GM19324 (cell line): ENCODE measurements at regions not wholly inside any gene's neighbourhood (a gene's known extent, or its start where the extent isn't known, plus 50 kb on each side); places are given as distances from the start of the nearest gene placed in this dataset.

ENCODE experiments used
- ATAC-seq: cut with Tn5 transposase; IDR thresholded peaks from one replicate; pipeline ENCODE4 v1.9.1; 2021; ENCODE audit warnings: mild to moderate bottlenecking, moderate library complexity; ENCODE audit not compliant: unreplicated experiment, low FRiP score

- no peak for ATAC-seq
These were observed 272.0 kb upstream of the RORA start for GRCh38 chr15:61500951-61501620.

GRCh38 chr15:61500523-61500922 is 271.4 kb upstream of the RORA start:
- ATAC-seq = no peak

GRCh38 chr15:61499376-61499775 is 270.3 kb upstream of the RORA start:
- no peak for ATAC-seq

- no peak for ATAC-seq
These were observed 260.5 kb upstream of the RORA start for GRCh38 chr15:61489571-61489970.

GRCh38 chr15:61483599-61483998 is 254.5 kb upstream of the RORA start:
- ATAC-seq = no peak

- no peak for ATAC-seq
These were observed 252.8 kb upstream of the RORA start for GRCh38 chr15:61481886-61482285.

GRCh38 chr15:61480863-61481262 is 251.8 kb upstream of the RORA start:
- no peak for ATAC-seq

GRCh38 chr15:61480295-61480694 is 251.2 kb upstream of the RORA start:
- no peak for ATAC-seq

- ATAC-seq = no peak
These were observed 250.5 kb upstream of the RORA start for GRCh38 chr15:61479613-61480012.

GRCh38 chr15:61476741-61477140 is 247.6 kb upstream of the RORA start:
- no peak for ATAC-seq

GRCh38 chr15:61474796-61475195 is 245.7 kb upstream of the RORA start:
- ATAC-seq = no peak

GRCh38 chr15:61467823-61468222 is 238.7 kb upstream of the RORA start:
- no peak for ATAC-seq

GRCh38 chr15:61459785-61460707 is 230.9 kb upstream of the RORA start:
- no peak for ATAC-seq

GRCh38 chr15:61457050-61457733 is 228.1 kb upstream of the RORA start:
- ATAC-seq = no peak

- ATAC-seq = no peak
These were observed 220.1 kb upstream of the RORA start for GRCh38 chr15:61449186-61449702.

- no peak for ATAC-seq
These were observed 218.9 kb upstream of the RORA start for GRCh38 chr15:61447981-61448380.

GRCh38 chr15:61444585-61444984 is 215.5 kb upstream of the RORA start:
- ATAC-seq = no peak

- ATAC-seq = no peak
These were observed 213.7 kb upstream of the RORA start for GRCh38 chr15:61442821-61443220.

- ATAC-seq = no peak
These were observed 212.8 kb upstream of the RORA start for GRCh38 chr15:61441891-61442290.

- no peak for ATAC-seq
These were observed 197.4 kb upstream of the RORA start for GRCh38 chr15:61426466-61426865.

- ATAC-seq = no peak
These were observed 196.8 kb upstream of the RORA start for GRCh38 chr15:61425934-61426333.
